AG04450 (cell line): ENCODE measurements at regions not wholly inside any gene's neighbourhood (a gene's known extent, or its start where the extent isn't known, plus 50 kb on each side); places are given as distances from the start of the nearest gene placed in this dataset.

ENCODE experiments used
- CTCF ChIA-PET: fragments of 300-600, 350-600 bp; formaldehyde crosslinking; extraction: SDS; loops from one replicate; lab custom pipeline; 2022; ENCODE audit warnings: antibody characterized with exemption, inconsistent platforms; lab: Charles Lee
- POLR2A ChIA-PET: fragments of 350-600 bp; formaldehyde crosslinking; extraction: SDS; loops from one replicate; lab custom pipeline; 2021; ENCODE audit warnings: antibody characterized with exemption, inconsistent platforms; lab: Yijun Ruan, JAX
- DNase-seq: peaks from one replicate; pipeline ENCODE4 v3.0.0-alpha.2; 2011; ENCODE audit warnings: low read depth, low spot score
- H3K27ac ChIP-seq: one replicate; pipeline ENCODE4 v1.5.1; 2012; ENCODE audit warnings: low read depth, low read length, control low read depth
- H3K27me3 ChIP-seq: one replicate; pipeline ENCODE4 v1.6.0; 2012; ENCODE audit warnings: low read length; ENCODE audit not compliant: control insufficient read depth, insufficient read depth
- H3K4me3 ChIP-seq: 2 replicates; pipeline ENCODE4 v1.5.1; 2011; ENCODE audit warnings: mild to moderate bottlenecking, low read depth, low read length, control low read depth
- H3K9me3 ChIP-seq: 2 replicates; pipeline ENCODE4 v1.5.1; 2012; ENCODE audit warnings: low read length; ENCODE audit not compliant: control insufficient read depth, insufficient read depth
- TF ChIP-seq, protein P1 (sequence below): IDR thresholded peaks from 2 replicates; pipeline ENCODE4 v1.5.1; 2011; ENCODE audit warnings: low read depth, low read length, control low read depth, inconsistent platforms

- no peak overlapping the region for H3K4me3 ChIP-seq
- no peaks in the 10 kb centered on the region for H3K27me3 ChIP-seq
- POLR2A ChIA-PET, result no interaction called here
- H3K9me3 ChIP-seq, result no peaks in the 10 kb centered on the region
- DNase-seq, result no peak
- TF ChIP-seq, protein P1, sequence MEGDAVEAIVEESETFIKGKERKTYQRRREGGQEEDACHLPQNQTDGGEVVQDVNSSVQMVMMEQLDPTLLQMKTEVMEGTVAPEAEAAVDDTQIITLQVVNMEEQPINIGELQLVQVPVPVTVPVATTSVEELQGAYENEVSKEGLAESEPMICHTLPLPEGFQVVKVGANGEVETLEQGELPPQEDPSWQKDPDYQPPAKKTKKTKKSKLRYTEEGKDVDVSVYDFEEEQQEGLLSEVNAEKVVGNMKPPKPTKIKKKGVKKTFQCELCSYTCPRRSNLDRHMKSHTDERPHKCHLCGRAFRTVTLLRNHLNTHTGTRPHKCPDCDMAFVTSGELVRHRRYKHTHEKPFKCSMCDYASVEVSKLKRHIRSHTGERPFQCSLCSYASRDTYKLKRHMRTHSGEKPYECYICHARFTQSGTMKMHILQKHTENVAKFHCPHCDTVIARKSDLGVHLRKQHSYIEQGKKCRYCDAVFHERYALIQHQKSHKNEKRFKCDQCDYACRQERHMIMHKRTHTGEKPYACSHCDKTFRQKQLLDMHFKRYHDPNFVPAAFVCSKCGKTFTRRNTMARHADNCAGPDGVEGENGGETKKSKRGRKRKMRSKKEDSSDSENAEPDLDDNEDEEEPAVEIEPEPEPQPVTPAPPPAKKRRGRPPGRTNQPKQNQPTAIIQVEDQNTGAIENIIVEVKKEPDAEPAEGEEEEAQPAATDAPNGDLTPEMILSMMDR, result no peak
- CTCF ChIA-PET, result no interaction called here
- H3K27ac ChIP-seq, result no peak overlapping the region
These were observed 135.8 kb upstream of the TMEM161B start for GRCh38 chr5:88404405-88404804.

DNA sequence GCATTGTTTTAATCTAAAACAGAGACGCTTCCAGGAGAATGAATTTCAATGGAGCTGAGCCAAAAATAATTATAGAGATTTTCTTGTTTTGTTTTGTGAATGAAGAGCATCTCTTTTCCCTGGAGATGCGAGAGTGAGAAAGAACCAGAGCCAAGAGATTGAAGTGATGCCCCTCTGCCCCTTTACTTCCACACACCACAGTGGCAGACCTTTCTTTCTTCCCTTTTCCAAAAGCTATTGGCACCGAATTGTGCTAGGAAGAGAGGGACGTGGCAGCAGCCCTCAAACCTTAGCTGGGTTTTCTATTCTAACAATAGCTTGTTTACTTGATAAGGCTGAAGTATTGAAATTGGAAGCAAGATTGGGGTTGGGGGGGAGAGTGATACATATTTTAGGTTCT is 133.0 kb upstream of the TMEM161B start:
- H3K9me3 ChIP-seq, result no peaks in the 10 kb centered on the region
- H3K4me3 ChIP-seq, result no peak overlapping the region
- DNase-seq, result no peak
- H3K27me3 ChIP-seq, result no peaks in the 10 kb centered on the region
- POLR2A ChIA-PET, result no interaction called here
- CTCF ChIA-PET, result no interaction called here
- TF ChIP-seq, protein P1, result no peak
- H3K27ac ChIP-seq, result no peak overlapping the region

DNA sequence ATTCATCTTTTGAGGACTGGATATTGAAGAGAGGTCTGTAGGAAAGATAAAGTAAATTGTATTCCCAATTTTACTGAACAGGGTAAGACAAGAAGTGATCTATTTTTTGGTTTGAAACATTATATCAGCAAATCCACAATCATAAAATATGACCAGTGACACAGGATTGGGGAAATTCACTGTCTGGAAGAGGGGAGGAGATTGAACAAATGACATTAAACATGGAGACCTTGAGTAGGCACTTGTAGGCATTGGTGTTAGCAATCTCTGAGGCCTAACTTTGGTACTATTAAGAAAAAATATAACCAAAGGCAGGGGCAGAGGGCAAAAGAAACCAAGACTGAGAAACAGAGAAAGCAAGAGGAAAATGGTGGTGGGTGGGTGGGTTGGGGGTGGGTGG is 132.6 kb upstream of the TMEM161B start:
- H3K4me3 ChIP-seq, result no peak overlapping the region
- ChIA-PET CTCF (no interaction called here), POLR2A (no interaction called here)
- TF ChIP-seq, protein P1, result no peak
- no peaks in the 10 kb centered on the region for H3K27me3 ChIP-seq
- H3K9me3 ChIP-seq, result no peaks in the 10 kb centered on the region
- DNase-seq, result no peak
- H3K27ac ChIP-seq, result no peak overlapping the region

DNA sequence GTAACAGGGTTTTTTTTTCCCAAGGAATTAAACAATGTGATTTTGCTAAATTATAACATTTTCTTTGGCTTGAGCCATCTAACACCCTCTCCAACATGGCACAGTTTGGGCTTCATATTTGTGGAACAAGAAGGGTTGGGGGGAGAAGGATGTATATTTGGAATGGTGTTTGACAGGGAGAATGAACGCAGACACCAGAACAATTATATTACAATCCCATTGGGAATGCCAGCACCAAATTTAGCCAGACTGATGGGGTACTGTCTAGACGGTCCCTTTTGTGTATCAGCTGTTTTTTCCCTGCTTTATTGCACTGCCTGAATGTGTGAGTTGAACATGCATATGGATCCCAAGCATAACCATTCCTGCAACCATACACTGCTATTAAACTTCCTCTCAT is 130.9 kb upstream of the TMEM161B start:
- Histone ChIP-seq H3K4me3 (no peak overlapping the region), H3K27me3 (no peaks in the 10 kb centered on the region), H3K9me3 (no peaks in the 10 kb centered on the region), H3K27ac (no peak overlapping the region)
- TF ChIP-seq, protein P1, result no peak
- DNase-seq, result no peak
- CTCF ChIA-PET, result no interaction called here
- POLR2A ChIA-PET, result no interaction called here

DNA sequence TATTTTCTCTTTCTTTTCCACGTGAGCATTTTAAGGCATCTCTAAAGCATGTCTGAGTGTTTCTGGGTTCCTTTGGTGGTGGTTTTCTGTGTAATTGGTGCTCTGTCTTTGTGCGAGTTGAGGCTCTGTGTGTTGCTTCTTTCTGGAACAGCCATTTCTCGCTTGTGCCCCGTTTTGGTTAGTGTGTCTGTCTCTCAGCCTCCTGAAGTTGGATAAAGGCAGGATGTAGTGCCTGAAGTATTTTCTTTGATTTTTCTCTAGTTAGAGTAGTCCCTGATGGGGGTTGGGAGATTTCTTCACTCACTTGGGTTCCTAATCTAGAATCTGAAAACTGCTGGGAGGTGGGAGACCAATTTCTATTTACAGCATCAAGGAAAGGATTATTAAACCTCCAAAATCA is 129.7 kb upstream of the TMEM161B start:
- ChIA-PET POLR2A (no interaction called here), CTCF (interaction anchor here (1.1 kb wide), 1 partner anchor 292 kb away, joined by 3 read pairs; no protein-coding TSS in a partner anchor)
- no peak for DNase-seq
- H3K9me3 ChIP-seq, result no peaks in the 10 kb centered on the region
- H3K27me3 ChIP-seq, result no peaks in the 10 kb centered on the region
- H3K27ac ChIP-seq, result no peak overlapping the region
- TF ChIP-seq, protein P1, result no peak
- no peak overlapping the region for H3K4me3 ChIP-seq
